Panc1 (cell line): ENCODE measurements at regions not wholly inside any gene's neighbourhood (a gene's known extent, or its start where the extent isn't known, plus 50 kb on each side); places are given as distances from the start of the nearest gene placed in this dataset.

Source experiments
- CTCF ChIP-seq: fragments of 450-650 bp; IDR thresholded peaks from 2 replicates; pipeline ENCODE4 v1.5.1; 2017; ENCODE audit warnings: mild to moderate bottlenecking
- POLR2AphosphoS5 ChIP-seq: IDR thresholded peaks from 2 replicates; pipeline ENCODE4 v1.6.1; 2012; ENCODE audit warnings: mild to moderate bottlenecking, low read depth, low read length, moderate library complexity

- TF ChIP-seq CTCF (no peak), POLR2AphosphoS5 (no peak)
Measured at GRCh38 chr12:71000255-71000654, 79.7 kb upstream of the PTPRR start.
